ENCODE measurements at regions not wholly inside any gene's neighbourhood (a gene's known extent, or its start where the extent isn't known, plus 50 kb on each side); places are given as distances from the start of the nearest gene placed in this dataset.

DNA sequence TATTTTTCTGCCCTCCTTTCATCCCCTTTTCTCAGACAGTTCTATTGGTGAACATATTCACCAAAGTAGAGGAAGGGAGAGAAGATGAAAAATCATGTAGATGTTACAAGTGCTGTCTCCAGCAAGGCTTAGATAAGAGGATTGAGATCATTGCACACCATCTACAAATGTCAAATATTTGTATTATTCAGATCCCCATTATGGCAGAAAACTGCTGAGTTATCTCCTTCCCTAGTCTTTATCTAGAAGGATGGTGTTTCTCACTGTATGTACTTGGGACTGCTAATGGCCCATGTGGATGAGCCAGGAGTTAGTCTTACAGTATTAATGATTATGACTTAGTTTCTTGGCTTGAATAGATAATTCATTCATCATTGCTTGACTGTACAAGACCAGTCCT is 147.2 kb upstream of the EEPD1 start:
- TF ChIP-seq, protein P1, sequence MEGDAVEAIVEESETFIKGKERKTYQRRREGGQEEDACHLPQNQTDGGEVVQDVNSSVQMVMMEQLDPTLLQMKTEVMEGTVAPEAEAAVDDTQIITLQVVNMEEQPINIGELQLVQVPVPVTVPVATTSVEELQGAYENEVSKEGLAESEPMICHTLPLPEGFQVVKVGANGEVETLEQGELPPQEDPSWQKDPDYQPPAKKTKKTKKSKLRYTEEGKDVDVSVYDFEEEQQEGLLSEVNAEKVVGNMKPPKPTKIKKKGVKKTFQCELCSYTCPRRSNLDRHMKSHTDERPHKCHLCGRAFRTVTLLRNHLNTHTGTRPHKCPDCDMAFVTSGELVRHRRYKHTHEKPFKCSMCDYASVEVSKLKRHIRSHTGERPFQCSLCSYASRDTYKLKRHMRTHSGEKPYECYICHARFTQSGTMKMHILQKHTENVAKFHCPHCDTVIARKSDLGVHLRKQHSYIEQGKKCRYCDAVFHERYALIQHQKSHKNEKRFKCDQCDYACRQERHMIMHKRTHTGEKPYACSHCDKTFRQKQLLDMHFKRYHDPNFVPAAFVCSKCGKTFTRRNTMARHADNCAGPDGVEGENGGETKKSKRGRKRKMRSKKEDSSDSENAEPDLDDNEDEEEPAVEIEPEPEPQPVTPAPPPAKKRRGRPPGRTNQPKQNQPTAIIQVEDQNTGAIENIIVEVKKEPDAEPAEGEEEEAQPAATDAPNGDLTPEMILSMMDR (IDR thresholded peaks at IDR 0.05; ENCODE audit: low read depth, low read length): no peak
- TF ChIP-seq EZH2phosphoT487 (IDR thresholded peaks at IDR 0.05; ENCODE audit: low read depth): no peak
